Tibial nerve (tissue), 4 donors: ENCODE measurements at regions not wholly inside any gene's neighbourhood (a gene's known extent, or its start where the extent isn't known, plus 50 kb on each side); places are given as distances from the start of the nearest gene placed in this dataset.

Experiments
- CTCF ChIP-seq, 5 experiments: fragments of 200-600 bp in 3 of 5; fragments of 450-650 bp in 2 of 5; sonication (generic) in 3 of 5; IDR thresholded peaks; one replicate each; pipeline ENCODE4 v1.5.1; 2016 to 2019; ENCODE audit warnings: antibody characterized with exemption in 5 of 5, mild to moderate bottlenecking in 3 of 5, moderate library complexity in 2 of 5
- EP300 ChIP-seq, 2 donors: sonication (generic); formaldehyde crosslinking; IDR thresholded peaks; one replicate each; pipeline ENCODE4 v1.6.1; 2017; ENCODE audit warnings: antibody characterized with exemption in 2 of 2, mild to moderate bottlenecking in 1 of 2
- POLR2A ChIP-seq, 2 donors: fragments of 450-650 bp; IDR thresholded peaks; one replicate each; pipeline ENCODE4 v1.6.1; 2017; ENCODE audit warnings: antibody characterized with exemption in 2 of 2, mild to moderate bottlenecking in 2 of 2, moderate library complexity in 2 of 2

- no peak for TF ChIP-seq CTCF (IDR thresholded peaks at IDR 0.05)
- no peak for TF ChIP-seq POLR2A (IDR thresholded peaks at IDR 0.05)
- TF ChIP-seq EP300 (IDR thresholded peaks at IDR 0.05) = no peak
These were observed 182.7 kb upstream of the E2F7 start for GRCh38 chr12:77248036-77248435.
